ENCODE measurements at regions not wholly inside any gene's neighbourhood (a gene's known extent, or its start where the extent isn't known, plus 50 kb on each side); places are given as distances from the start of the nearest gene placed in this dataset.
"Not testable (repeated sequence)": the region's sequence is repeated elsewhere in the genome, so short reads cannot be mapped to it uniquely, and the experiment has no call there.

DNA sequence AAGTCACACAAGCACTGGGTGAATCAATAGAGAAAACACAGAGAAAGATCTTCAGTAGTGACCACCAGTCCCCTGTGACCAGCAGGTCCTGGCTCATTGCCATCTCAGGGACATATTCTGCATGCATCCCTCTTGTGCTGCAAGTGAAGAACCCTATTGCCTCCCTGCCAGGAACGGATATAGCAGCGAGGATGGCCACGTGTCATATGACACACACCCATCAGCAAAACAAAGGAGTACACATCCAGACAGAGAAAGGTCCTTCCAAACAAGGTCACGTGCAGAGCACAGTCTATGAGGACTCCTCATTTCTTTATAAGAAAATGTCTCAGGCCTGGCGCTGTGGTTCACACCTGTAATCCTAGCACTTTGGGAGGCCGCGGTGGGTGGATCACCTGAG lies 638.4 kb downstream of the FLRT2 start:
- H3K36me3 ChIP-seq (ENCODE audit: control insufficient read depth, insufficient read depth, low read length) = no peaks in the 10 kb centered on the region
- H3K9me3 ChIP-seq (ENCODE audit: control insufficient read depth, low read depth, low read length) = no peaks in the 10 kb centered on the region
- no peaks in the 10 kb centered on the region for H3K27me3 ChIP-seq (ENCODE audit: control insufficient read depth, insufficient read depth, low read length)
- no peak for DNase-seq
- no CpG with 5 or more reads among the region's 7 CpGs for WGBS (ENCODE audit: insufficient coverage, low lambda C conversion rate)
- H3K4me3 ChIP-seq (ENCODE audit: low read length) = no peak overlapping the region
- H3K27ac ChIP-seq (ENCODE audit: low read length) = no peak overlapping the region
- no peaks in the 10 kb centered on the region for H3K4me1 ChIP-seq (ENCODE audit: control insufficient read depth, insufficient read depth, low read length)

DNA sequence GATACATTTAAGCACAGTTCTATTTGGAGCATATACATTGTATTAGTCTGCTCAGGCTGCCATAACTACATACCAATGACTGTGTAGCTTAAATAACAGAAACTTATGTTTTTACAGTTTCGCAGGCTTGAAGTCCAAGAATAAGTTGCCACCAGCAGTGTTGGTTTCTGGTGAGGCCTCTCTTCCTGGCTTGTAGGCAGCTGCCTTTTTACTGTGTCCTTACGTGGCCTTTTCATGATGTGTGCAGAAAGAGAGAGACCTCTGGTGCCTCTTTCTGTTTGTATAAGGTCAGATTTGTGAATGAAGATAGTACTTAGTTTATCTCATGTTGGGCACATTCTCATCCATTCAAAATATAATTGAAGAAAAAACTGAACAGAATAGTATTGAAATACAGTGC lies 636.6 kb downstream of the FLRT2 start:
- Histone ChIP-seq H3K9me3 (ENCODE audit: control insufficient read depth, low read depth, low read length) (no peaks in the 10 kb centered on the region), H3K27ac (ENCODE audit: low read length) (no peak overlapping the region), H3K4me3 (ENCODE audit: low read length) (no peak overlapping the region), H3K36me3 (ENCODE audit: control insufficient read depth, insufficient read depth, low read length) (no peaks in the 10 kb centered on the region), H3K27me3 (ENCODE audit: control insufficient read depth, insufficient read depth, low read length) (no peaks in the 10 kb centered on the region), H3K4me1 (ENCODE audit: control insufficient read depth, insufficient read depth, low read length) (no peaks in the 10 kb centered on the region)
- DNase-seq = no peak
- WGBS (ENCODE audit: insufficient coverage, low lambda C conversion rate) = no CpG with 5 or more reads among the region's 2 CpGs

DNA sequence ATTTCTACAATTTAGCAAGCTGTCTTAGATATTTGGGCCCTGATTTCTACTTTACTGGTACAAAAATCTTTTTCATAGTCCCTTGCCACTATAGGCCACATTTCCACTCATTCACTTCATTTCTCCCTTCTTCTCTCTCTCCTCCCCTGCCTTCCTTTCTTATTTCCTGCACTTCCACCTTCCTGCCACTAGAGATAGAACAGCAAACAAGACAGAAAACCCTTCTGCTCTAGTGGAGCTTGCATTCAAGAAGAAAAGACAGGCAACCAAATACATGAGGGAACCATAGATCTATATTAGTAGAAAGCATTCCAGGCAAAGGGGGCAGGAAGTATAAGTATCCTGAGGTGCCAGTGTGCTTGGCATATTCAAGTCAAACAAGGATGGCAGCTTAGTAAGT lies 623.5 kb downstream of the FLRT2 start:
- no peaks in the 10 kb centered on the region for H3K4me1 ChIP-seq (ENCODE audit: control insufficient read depth, insufficient read depth, low read length)
- H3K27ac ChIP-seq (ENCODE audit: low read length) = no peak overlapping the region
- H3K36me3 ChIP-seq (ENCODE audit: control insufficient read depth, insufficient read depth, low read length) = no peaks in the 10 kb centered on the region
- H3K4me3 ChIP-seq (ENCODE audit: low read length) = no peak overlapping the region
- DNase-seq = no peak
- H3K27me3 ChIP-seq (ENCODE audit: control insufficient read depth, insufficient read depth, low read length) = no peaks in the 10 kb centered on the region
- H3K9me3 ChIP-seq (ENCODE audit: control insufficient read depth, low read depth, low read length) = no peaks in the 10 kb centered on the region

DNA sequence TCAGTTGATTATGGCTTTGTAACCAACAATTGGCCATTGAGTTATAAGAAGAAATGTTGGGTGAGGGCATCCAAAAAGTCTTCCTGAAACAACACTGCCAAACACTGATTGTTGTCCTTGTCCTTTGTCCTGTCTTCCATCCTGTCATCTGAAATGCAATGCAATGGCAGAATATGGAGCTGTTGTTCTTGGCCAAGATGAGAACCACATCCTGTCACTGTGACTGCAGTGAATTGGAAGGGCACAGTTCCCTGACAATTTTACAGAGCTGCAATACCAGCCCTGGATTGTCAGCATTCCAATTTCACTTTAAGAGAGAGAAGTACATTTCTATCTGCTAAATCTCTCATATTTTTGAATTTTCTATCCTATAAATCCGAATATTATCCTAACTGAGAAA lies 613.3 kb downstream of the FLRT2 start:
- Histone ChIP-seq H3K36me3 (ENCODE audit: control insufficient read depth, insufficient read depth, low read length) (no peaks in the 10 kb centered on the region), H3K4me3 (ENCODE audit: low read length) (no peak overlapping the region), H3K27me3 (ENCODE audit: control insufficient read depth, insufficient read depth, low read length) (no peaks in the 10 kb centered on the region), H3K27ac (ENCODE audit: low read length) (no peak overlapping the region), H3K9me3 (ENCODE audit: control insufficient read depth, low read depth, low read length) (no peaks in the 10 kb centered on the region), H3K4me1 (ENCODE audit: control insufficient read depth, insufficient read depth, low read length) (no peaks in the 10 kb centered on the region)
- 100% methylated on average over 1 of the region's 1 CpG for whole genome bisulfite sequencing (ENCODE audit: insufficient coverage, low lambda C conversion rate)
- DNase-seq = no peak

DNA sequence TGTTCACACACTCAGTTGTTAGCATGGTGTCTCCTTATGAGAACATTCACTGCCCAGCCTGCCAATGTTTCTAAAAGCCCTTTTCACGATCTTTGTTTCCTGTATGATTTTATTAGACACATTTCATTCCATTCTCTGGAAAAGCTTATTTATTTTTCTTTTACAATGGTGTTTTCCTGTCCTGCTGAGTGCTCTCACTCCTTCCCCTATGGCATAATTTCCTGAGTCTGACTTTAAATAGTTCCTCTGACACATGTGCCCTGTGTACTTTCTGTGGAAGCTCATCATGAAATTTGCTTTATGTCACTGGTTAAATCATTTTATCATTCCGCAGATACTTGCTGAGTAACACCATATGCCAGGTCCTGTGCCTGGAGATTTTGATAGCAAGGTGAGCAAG lies 612.0 kb downstream of the FLRT2 start:
- no peak overlapping the region for H3K27ac ChIP-seq (ENCODE audit: low read length)
- H3K4me3 ChIP-seq (ENCODE audit: low read length) = no peak overlapping the region
- no peaks in the 10 kb centered on the region for H3K9me3 ChIP-seq (ENCODE audit: control insufficient read depth, low read depth, low read length)
- no CpG with 5 or more reads among the region's 2 CpGs for WGBS (ENCODE audit: insufficient coverage, low lambda C conversion rate)
- DNase-seq = no peak
- no peaks in the 10 kb centered on the region for H3K27me3 ChIP-seq (ENCODE audit: control insufficient read depth, insufficient read depth, low read length)
- no peaks in the 10 kb centered on the region for H3K4me1 ChIP-seq (ENCODE audit: control insufficient read depth, insufficient read depth, low read length)
- H3K36me3 ChIP-seq (ENCODE audit: control insufficient read depth, insufficient read depth, low read length) = no peaks in the 10 kb centered on the region

DNA sequence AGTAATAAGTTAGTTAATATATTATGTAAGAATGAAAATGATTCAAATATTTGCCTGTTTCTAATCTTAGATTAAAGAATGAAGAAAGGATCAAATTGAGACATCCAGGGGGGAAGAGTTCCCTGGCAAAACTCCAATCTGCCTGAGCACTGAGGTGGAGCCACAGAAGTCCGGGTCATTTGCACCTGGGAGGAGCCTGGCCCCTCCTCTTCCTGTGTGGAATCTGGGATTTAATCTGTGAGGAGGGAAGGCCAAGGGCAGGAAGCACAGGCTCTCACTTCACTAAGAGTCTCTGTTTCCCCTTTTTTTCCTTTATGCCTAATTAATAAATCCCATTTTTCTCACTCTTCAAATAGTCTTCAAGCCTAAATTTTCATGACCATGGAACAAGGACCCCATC lies 599.5 kb downstream of the FLRT2 start:
- no peaks in the 10 kb centered on the region for H3K27me3 ChIP-seq (ENCODE audit: control insufficient read depth, insufficient read depth, low read length)
- no peak overlapping the region for H3K4me3 ChIP-seq (ENCODE audit: low read length)
- no peaks in the 10 kb centered on the region for H3K9me3 ChIP-seq (ENCODE audit: control insufficient read depth, low read depth, low read length)
- DNase-seq = no peak
- no peak overlapping the region for H3K27ac ChIP-seq (ENCODE audit: low read length)
- H3K4me1 ChIP-seq (ENCODE audit: control insufficient read depth, insufficient read depth, low read length) = no peaks in the 10 kb centered on the region
- no CpG with 5 or more reads among the region's 1 CpG for WGBS (ENCODE audit: insufficient coverage, low lambda C conversion rate)
- no peaks in the 10 kb centered on the region for H3K36me3 ChIP-seq (ENCODE audit: control insufficient read depth, insufficient read depth, low read length)

DNA sequence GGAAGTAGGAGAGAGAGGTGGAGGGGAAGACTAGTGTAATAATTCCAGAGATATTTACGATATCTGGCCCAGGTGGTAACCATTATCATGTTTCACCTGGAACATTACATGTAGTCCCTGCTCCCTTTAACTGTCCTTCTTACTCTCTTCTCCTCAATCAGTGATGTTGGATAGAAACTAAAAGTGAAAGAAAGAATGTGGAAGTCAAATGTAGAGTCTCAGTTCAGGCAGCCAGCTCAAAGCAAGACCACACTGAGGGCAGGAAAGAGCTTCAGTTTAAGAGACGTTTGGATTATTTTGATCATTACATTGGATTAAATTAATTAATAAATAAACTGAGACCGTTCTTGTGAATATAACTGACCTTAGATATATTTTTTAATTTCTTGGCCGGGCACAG lies 594.4 kb downstream of the FLRT2 start:
- WGBS (ENCODE audit: insufficient coverage, low lambda C conversion rate) = 100% methylated on average over 2 of the region's 4 CpGs
- no peaks in the 10 kb centered on the region for H3K27me3 ChIP-seq (ENCODE audit: control insufficient read depth, insufficient read depth, low read length)
- no peak for DNase-seq
- H3K4me3 ChIP-seq (ENCODE audit: low read length) = no peak overlapping the region
- H3K9me3 ChIP-seq (ENCODE audit: control insufficient read depth, low read depth, low read length) = no peaks in the 10 kb centered on the region
- H3K36me3 ChIP-seq (ENCODE audit: control insufficient read depth, insufficient read depth, low read length) = no peaks in the 10 kb centered on the region
- H3K27ac ChIP-seq (ENCODE audit: low read length) = no peak overlapping the region
- H3K4me1 ChIP-seq (ENCODE audit: control insufficient read depth, insufficient read depth, low read length) = no peaks in the 10 kb centered on the region

DNA sequence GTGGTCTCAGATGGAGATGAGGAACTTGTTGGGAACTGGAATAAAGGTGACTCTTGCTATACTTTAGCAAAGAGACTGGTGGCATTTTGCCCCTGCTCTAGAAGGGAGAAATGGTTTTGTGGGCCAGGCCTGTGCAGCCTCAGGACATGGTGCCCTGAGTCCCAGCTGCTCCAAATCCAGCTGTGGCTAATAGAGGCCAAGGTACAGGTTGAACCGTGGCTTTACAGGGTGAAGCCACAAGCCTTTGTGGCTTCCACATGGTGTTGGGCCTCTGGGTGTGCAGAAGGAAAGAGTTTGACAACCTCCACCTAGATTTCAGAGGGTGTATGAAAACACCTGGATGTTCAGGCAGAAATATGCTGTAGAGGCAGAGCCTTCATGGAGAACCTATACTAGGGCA lies 586.0 kb downstream of the FLRT2 start:
- H3K4me3 ChIP-seq (ENCODE audit: low read length) = no peak overlapping the region
- no CpG with 5 or more reads among the region's 1 CpG for whole genome bisulfite sequencing (ENCODE audit: insufficient coverage, low lambda C conversion rate)
- H3K4me1 ChIP-seq (ENCODE audit: control insufficient read depth, insufficient read depth, low read length) = no peaks in the 10 kb centered on the region
- H3K27ac ChIP-seq (ENCODE audit: low read length) = no peak overlapping the region
- no peaks in the 10 kb centered on the region for H3K27me3 ChIP-seq (ENCODE audit: control insufficient read depth, insufficient read depth, low read length)
- no peaks in the 10 kb centered on the region for H3K36me3 ChIP-seq (ENCODE audit: control insufficient read depth, insufficient read depth, low read length)
- H3K9me3 ChIP-seq (ENCODE audit: control insufficient read depth, low read depth, low read length) = no peaks in the 10 kb centered on the region
- DNase-seq = no peak

DNA sequence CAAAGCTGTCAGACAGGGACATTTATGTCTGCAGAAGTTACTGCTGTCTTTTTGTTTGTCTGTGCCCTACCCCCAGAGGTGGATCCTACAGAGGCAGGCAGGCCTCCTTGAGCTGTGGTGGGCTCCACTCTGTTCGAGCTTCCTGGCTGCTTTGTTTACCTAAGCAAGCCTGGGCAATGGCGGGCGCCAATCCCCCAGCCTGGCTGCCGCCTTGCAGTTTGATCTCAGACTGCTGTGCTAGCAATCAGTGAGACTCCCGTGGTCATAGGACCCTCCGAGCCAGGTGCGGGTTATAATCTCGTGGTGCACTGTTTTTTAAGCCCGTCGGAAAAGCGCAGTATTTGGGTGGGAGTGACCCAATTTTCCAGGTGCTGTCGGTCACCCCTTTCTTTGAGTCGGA lies 580.9 kb downstream of the FLRT2 start:
- H3K36me3 ChIP-seq (ENCODE audit: control insufficient read depth, insufficient read depth, low read length); H3K4me3 ChIP-seq (ENCODE audit: low read length); H3K27ac ChIP-seq (ENCODE audit: low read length); H3K4me1 ChIP-seq (ENCODE audit: control insufficient read depth, insufficient read depth, low read length); H3K9me3 ChIP-seq (ENCODE audit: control insufficient read depth, low read depth, low read length); DNase-seq; H3K27me3 ChIP-seq (ENCODE audit: control insufficient read depth, insufficient read depth, low read length): not testable (repeated sequence)
- no CpG with 5 or more reads among the region's 13 CpGs for WGBS (ENCODE audit: insufficient coverage, low lambda C conversion rate)

DNA sequence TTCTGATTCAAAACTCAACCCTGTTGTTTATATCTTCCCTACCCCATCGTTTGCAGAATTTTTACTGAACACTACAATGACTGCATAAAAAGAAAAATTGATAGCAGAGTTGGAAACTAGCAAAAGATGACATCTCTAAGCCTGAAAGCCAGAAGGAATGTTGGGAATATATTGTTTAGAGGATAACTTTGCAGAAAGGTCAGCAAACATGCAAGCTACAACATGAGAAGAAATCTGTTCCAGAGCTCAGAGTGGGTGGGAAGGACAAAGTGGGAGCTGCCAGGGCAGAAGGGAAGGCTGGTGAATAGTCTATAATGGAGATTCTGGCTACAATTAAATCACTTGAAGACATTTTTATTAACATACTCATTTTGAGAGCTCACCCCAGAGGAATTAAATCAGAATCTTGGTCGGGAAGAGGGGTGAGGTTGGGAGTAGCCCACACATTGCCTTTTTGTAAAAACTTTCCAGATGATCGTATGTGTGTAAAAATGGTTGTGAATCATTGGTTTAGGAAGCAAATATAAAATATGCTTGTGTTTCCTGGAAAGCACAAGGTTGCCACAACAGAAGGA lies 574.8 kb downstream of the FLRT2 start:
- H3K4me3 ChIP-seq (ENCODE audit: low read length) = no peak overlapping the region
- no peaks in the 10 kb centered on the region for H3K36me3 ChIP-seq (ENCODE audit: control insufficient read depth, insufficient read depth, low read length)
- H3K27me3 ChIP-seq (ENCODE audit: control insufficient read depth, insufficient read depth, low read length) = no peaks in the 10 kb centered on the region
- no peaks in the 10 kb centered on the region for H3K4me1 ChIP-seq (ENCODE audit: control insufficient read depth, insufficient read depth, low read length)
- 40% methylated on average over 1 of the region's 3 CpGs for WGBS (ENCODE audit: insufficient coverage, low lambda C conversion rate)
- peak in 1 of 2 donors; percentile 3 for DNase-seq
- H3K9me3 ChIP-seq (ENCODE audit: control insufficient read depth, low read depth, low read length) = peaks cover 3% of the 10 kb centered on the region
- H3K27ac ChIP-seq (ENCODE audit: low read length) = no peak overlapping the region

DNA sequence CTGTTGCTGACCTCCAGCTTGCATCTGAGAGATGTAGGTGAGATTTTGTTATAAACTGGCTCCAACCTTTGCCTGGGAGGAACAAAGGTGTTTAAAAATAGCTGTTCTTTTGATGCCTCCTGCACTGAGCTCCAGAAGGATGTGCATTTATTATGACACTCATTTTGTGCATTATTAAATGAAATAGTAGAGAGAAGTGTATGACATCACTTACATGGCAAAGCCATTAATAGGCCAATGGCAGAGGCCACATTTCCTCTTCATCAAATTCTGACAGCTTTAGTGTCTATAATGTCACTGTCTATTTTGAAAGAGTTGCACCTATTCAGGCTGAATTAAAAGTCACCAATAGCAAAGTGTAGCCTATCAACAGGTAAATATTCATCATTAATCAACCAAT lies 564.6 kb downstream of the FLRT2 start:
- no peaks in the 10 kb centered on the region for H3K27me3 ChIP-seq (ENCODE audit: control insufficient read depth, insufficient read depth, low read length)
- no peak overlapping the region for H3K4me3 ChIP-seq (ENCODE audit: low read length)
- no peaks in the 10 kb centered on the region for H3K36me3 ChIP-seq (ENCODE audit: control insufficient read depth, insufficient read depth, low read length)
- H3K4me1 ChIP-seq (ENCODE audit: control insufficient read depth, insufficient read depth, low read length) = no peaks in the 10 kb centered on the region
- H3K9me3 ChIP-seq (ENCODE audit: control insufficient read depth, low read depth, low read length) = peaks cover 2% of the 10 kb centered on the region
- no peak for DNase-seq
- no peak overlapping the region for H3K27ac ChIP-seq (ENCODE audit: low read length)

Measured in large intestine (tissue), 3 donors.